Stimulated activated CD4-positive, alpha-beta T cell treated with anti-CD3 and anti-CD28 coated beads, Interleukin-2, amount 100 ng/mL, for 48 hours (primary cell): ENCODE measurements at regions not wholly inside any gene's neighbourhood (a gene's known extent, or its start where the extent isn't known, plus 50 kb on each side); places are given as distances from the start of the nearest gene placed in this dataset.

Experiments used
- DNase-seq, 2 donors: peaks; one replicate each; pipeline ENCODE4 v3.0.0-alpha.2; 2020

- no peak for DNase-seq
Measured at GRCh38 chr3:111481551-111481950, 60.4 kb upstream of the CD96 start.

GRCh38 chr3:111482574-111482973 is 59.4 kb upstream of the CD96 start:
- no peak for DNase-seq

GRCh38 chr3:111485086-111485485 is 56.9 kb upstream of the CD96 start:
- no peak for DNase-seq
